Panc1 (cell line): ENCODE measurements at regions not wholly inside any gene's neighbourhood (a gene's known extent, or its start where the extent isn't known, plus 50 kb on each side); places are given as distances from the start of the nearest gene placed in this dataset.

Source experiments
- ATAC-seq: fragments of 200-7000 bp; cut with Tn5 transposase; 2 replicates; pipeline ENCODE4 v1.9.1; 2020; ENCODE audit warnings: mild to moderate bottlenecking, moderate library complexity
- BruUV-seq: library from RNA; stranded (reverse); fragments of 400-500 nt; replicated peaks from 2 replicates; lab custom pipeline; 2021; lab: Mats Ljungman, UMichigan
- CTCF ChIA-PET: fragments of 300-600 bp; sonication (Branson Sonifier 250); formaldehyde crosslinking; loops from one replicate; lab custom pipeline; 2022; ENCODE audit warnings: antibody characterized with exemption; lab: Charles Lee
- POLR2A ChIA-PET: fragments of 300-600 bp; sonication (Branson Sonifier 250); formaldehyde crosslinking; loops from one replicate; lab custom pipeline; 2022; ENCODE audit warnings: antibody characterized with exemption; lab: Charles Lee
- DNase-seq: peaks from one replicate; pipeline ENCODE4 v3.0.0-alpha.2; 2010; ENCODE audit warnings: low read depth, low spot score
- H3K27ac ChIP-seq: 2 replicates; pipeline ENCODE4 v1.5.1; 2011; ENCODE audit warnings: mild to moderate bottlenecking, low read length, inconsistent platforms
- H3K27me3 ChIP-seq: fragments of 200-500 bp; sonication (Bioruptor generic); 2 replicates; pipeline ENCODE4 v1.6.0; 2014; ENCODE audit warnings: low read length, inconsistent platforms; ENCODE audit not compliant: control insufficient read depth, insufficient read depth
- H3K36me3 ChIP-seq: fragments of 200-500 bp; sonication (Bioruptor generic); 2 replicates; pipeline ENCODE4 v1.5.1; 2014; ENCODE audit warnings: inconsistent platforms, mild to moderate bottlenecking, low read length, moderate library complexity; ENCODE audit not compliant: control insufficient read depth, insufficient read depth
- H3K4me1 ChIP-seq: 2 replicates; pipeline ENCODE4 v1.5.1; 2011; ENCODE audit warnings: inconsistent platforms, mild to moderate bottlenecking, low read length, moderate library complexity; ENCODE audit not compliant: control insufficient read depth, insufficient read depth
- H3K4me3 ChIP-seq, 2 experiments: 2 replicates each; pipeline ENCODE4 v1.5.1; 2011 to 2012; ENCODE audit warnings: low read depth in 2 of 2, low read length in 2 of 2, mild to moderate bottlenecking in 2 of 2, inconsistent platforms in 1 of 2, moderate library complexity in 1 of 2
- H3K9me3 ChIP-seq: fragments of 200-500 bp; sonication (Bioruptor generic); 2 replicates; pipeline ENCODE4 v1.5.1; 2014; ENCODE audit warnings: low read depth, mild to moderate bottlenecking, inconsistent platforms, low read length, moderate library complexity; ENCODE audit not compliant: control insufficient read depth, insufficient read depth
- POLR2AphosphoS5 ChIP-seq: IDR thresholded peaks from 2 replicates; pipeline ENCODE4 v1.6.1; 2012; ENCODE audit warnings: mild to moderate bottlenecking, low read depth, low read length, moderate library complexity
- REST ChIP-seq, 2 experiments: IDR thresholded peaks; 2 replicates each; pipeline ENCODE4 v1.6.1; 2011 to 2012; ENCODE audit warnings: low read depth in 2 of 2, control low read depth in 1 of 2, low read length in 1 of 2, mild to moderate bottlenecking in 1 of 2, moderate library complexity in 1 of 2; ENCODE audit not compliant: insufficient read depth in 1 of 2
- SIN3A ChIP-seq: IDR thresholded peaks from 2 replicates; pipeline ENCODE4 v1.6.1; 2012; ENCODE audit warnings: low read depth, mild to moderate bottlenecking, low read length, moderate library complexity, borderline replicate concordance; ENCODE audit not compliant: insufficient read depth
- TCF7L2 ChIP-seq: IDR thresholded peaks from 2 replicates; pipeline ENCODE4 v1.6.1; 2011; ENCODE audit warnings: mild to moderate bottlenecking, low read depth, low read length, inconsistent platforms
- in situ Hi-C: cut with HindIII; loops from 2 replicates; pipeline ENCODE4 v1.10.0; 2016; ENCODE audit warnings: low sequenced_read_pairs, low pct_unique_long_range_greater_than_20kb
- intact Hi-C: fragments of 100-400 bp; cut with micrococcal nuclease; formaldehyde crosslinking; loops from one replicate; pipeline ENCODE4 v1.10.0; 2022; ENCODE audit not compliant: unreplicated experiment
- TF ChIP-seq, protein P1 (sequence below): fragments of 450-650 bp; IDR thresholded peaks from 2 replicates; pipeline ENCODE4 v1.5.1; 2017; ENCODE audit warnings: mild to moderate bottlenecking

GRCh38 chr1:14281412-14281811, 317.1 kb upstream of the KAZN start:
- H3K27ac ChIP-seq: no peak overlapping the region
- in situ Hi-C loops (no loop called here), intact Hi-C loops (no loop called here)
- no peaks in the 10 kb centered on the region for H3K27me3 ChIP-seq
- ChIA-PET CTCF (no interaction called here), POLR2A (no interaction called here)
- H3K9me3 ChIP-seq: no peaks in the 10 kb centered on the region
- H3K4me3 ChIP-seq: no peak overlapping the region
- H3K36me3 ChIP-seq: no peaks in the 10 kb centered on the region
- DNase-seq (no peak), ATAC-seq (no peak)
- TF ChIP-seq TCF7L2 (no peak), POLR2AphosphoS5 (no peak), REST (IDR thresholded peaks at IDR 0.05; ENCODE audit: insufficient read depth in 1 of 2, low read depth in 2 of 2, low read length in 1 of 2) (no peak), SIN3A (no peak)
- TF ChIP-seq, protein P1, sequence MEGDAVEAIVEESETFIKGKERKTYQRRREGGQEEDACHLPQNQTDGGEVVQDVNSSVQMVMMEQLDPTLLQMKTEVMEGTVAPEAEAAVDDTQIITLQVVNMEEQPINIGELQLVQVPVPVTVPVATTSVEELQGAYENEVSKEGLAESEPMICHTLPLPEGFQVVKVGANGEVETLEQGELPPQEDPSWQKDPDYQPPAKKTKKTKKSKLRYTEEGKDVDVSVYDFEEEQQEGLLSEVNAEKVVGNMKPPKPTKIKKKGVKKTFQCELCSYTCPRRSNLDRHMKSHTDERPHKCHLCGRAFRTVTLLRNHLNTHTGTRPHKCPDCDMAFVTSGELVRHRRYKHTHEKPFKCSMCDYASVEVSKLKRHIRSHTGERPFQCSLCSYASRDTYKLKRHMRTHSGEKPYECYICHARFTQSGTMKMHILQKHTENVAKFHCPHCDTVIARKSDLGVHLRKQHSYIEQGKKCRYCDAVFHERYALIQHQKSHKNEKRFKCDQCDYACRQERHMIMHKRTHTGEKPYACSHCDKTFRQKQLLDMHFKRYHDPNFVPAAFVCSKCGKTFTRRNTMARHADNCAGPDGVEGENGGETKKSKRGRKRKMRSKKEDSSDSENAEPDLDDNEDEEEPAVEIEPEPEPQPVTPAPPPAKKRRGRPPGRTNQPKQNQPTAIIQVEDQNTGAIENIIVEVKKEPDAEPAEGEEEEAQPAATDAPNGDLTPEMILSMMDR: no peak
- no TSS peak for BruUV-seq
- no peaks in the 10 kb centered on the region for H3K4me1 ChIP-seq

- in situ Hi-C loops: no loop called here
- intact Hi-C loops: no loop called here
- POLR2A ChIA-PET: no interaction called here
- Histone ChIP-seq H3K4me1 (no peaks in the 10 kb centered on the region), H3K4me3 (no peak overlapping the region), H3K27ac (no peak overlapping the region), H3K9me3 (no peaks in the 10 kb centered on the region), H3K36me3 (no peaks in the 10 kb centered on the region), H3K27me3 (no peaks in the 10 kb centered on the region)
- BruUV-seq: no TSS peak
- TF ChIP-seq SIN3A (no peak), REST (IDR thresholded peaks at IDR 0.05; ENCODE audit: insufficient read depth in 1 of 2, low read depth in 2 of 2, low read length in 1 of 2) (no peak), TCF7L2 (no peak), POLR2AphosphoS5 (no peak)
- TF ChIP-seq, protein P1: no peak
- no peak for ATAC-seq
- DNase-seq: no peak
- CTCF ChIA-PET: no interaction called here
Observed at GRCh38 chr1:14282707-14283106, 315.8 kb upstream of the KAZN start.
